GM19328 (cell line): ENCODE measurements at regions not wholly inside any gene's neighbourhood (a gene's known extent, or its start where the extent isn't known, plus 50 kb on each side); places are given as distances from the start of the nearest gene placed in this dataset.

Experiments
- ATAC-seq: cut with Tn5 transposase; IDR thresholded peaks from one replicate; pipeline ENCODE4 v1.9.1; 2021; ENCODE audit warnings: mild to moderate bottlenecking, moderate library complexity; ENCODE audit not compliant: unreplicated experiment

- no peak for ATAC-seq
These were observed 140.4 kb upstream of the TAB2 start for GRCh38 chr6:149176971-149177667.

GRCh38 chr6:149179431-149179830 lies 138.1 kb upstream of the TAB2 start:
- no peak for ATAC-seq

GRCh38 chr6:149181304-149181703 lies 136.2 kb upstream of the TAB2 start:
- no peak for ATAC-seq

GRCh38 chr6:149182262-149182661 lies 135.2 kb upstream of the TAB2 start:
- ATAC-seq = no peak

- ATAC-seq = no peak
These were observed 133.0 kb upstream of the TAB2 start for GRCh38 chr6:149184523-149184922.

- no peak for ATAC-seq
These were observed 131.6 kb upstream of the TAB2 start for GRCh38 chr6:149185799-149186357.

- ATAC-seq = no peak
These were observed 130.6 kb upstream of the TAB2 start for GRCh38 chr6:149186873-149187272.

GRCh38 chr6:149190224-149190831 lies 127.2 kb upstream of the TAB2 start:
- ATAC-seq = no peak

GRCh38 chr6:149194820-149195558 lies 122.5 kb upstream of the TAB2 start:
- no peak for ATAC-seq

- ATAC-seq = no peak
These were observed 121.4 kb upstream of the TAB2 start for GRCh38 chr6:149196091-149196490.

GRCh38 chr6:149197482-149197881 lies 120.0 kb upstream of the TAB2 start:
- ATAC-seq = no peak

GRCh38 chr6:149198265-149198664 lies 119.2 kb upstream of the TAB2 start:
- ATAC-seq = no peak

GRCh38 chr6:149200282-149200945 lies 117.1 kb upstream of the TAB2 start:
- no peak for ATAC-seq

GRCh38 chr6:149201068-149201655 lies 116.3 kb upstream of the TAB2 start:
- ATAC-seq = no peak

GRCh38 chr6:149202100-149202499 lies 115.4 kb upstream of the TAB2 start:
- ATAC-seq = no peak

- ATAC-seq = no peak
These were observed 114.6 kb upstream of the TAB2 start for GRCh38 chr6:149202952-149203351.

GRCh38 chr6:149203509-149203908 lies 114.0 kb upstream of the TAB2 start:
- no peak for ATAC-seq

- no peak for ATAC-seq
These were observed 109.3 kb upstream of the TAB2 start for GRCh38 chr6:149208134-149208601.

- ATAC-seq = no peak
These were observed 107.4 kb upstream of the TAB2 start for GRCh38 chr6:149209871-149210775.
